Stimulated activated CD4-positive, alpha-beta T cell treated with anti-CD3 and anti-CD28 coated beads, Interleukin-15, amount 100 ng/mL, for 24 hours (primary cell): ENCODE measurements at regions not wholly inside any gene's neighbourhood (a gene's known extent, or its start where the extent isn't known, plus 50 kb on each side); places are given as distances from the start of the nearest gene placed in this dataset.
"Not testable (repeated sequence)": the region's sequence is repeated elsewhere in the genome, so short reads cannot be mapped to it uniquely, and the experiment has no call there.

ENCODE experiments used
- DNase-seq: peaks from one replicate; pipeline ENCODE4 v3.0.0-alpha.2; 2020

DNA sequence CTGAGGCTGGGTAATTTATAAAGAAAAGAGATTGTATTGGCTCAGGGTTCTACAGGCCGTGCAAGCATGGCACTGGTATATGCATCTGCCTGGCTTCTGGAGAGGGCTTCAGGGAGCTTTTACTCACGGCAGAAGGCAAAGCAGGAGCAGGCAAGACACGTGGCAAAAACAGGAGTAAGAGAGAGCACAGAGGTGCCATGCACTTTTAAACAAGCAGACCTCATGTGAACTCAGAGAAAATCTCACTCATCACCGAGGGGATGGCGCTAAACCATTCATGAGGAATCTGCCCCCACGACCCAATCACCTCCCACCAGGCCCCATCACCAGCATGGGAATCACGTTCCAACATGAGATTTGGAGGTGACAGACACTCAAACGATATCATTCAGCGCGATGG is 400.7 kb upstream of the RUNX1 start:
- DNase-seq, result no peak

DNA sequence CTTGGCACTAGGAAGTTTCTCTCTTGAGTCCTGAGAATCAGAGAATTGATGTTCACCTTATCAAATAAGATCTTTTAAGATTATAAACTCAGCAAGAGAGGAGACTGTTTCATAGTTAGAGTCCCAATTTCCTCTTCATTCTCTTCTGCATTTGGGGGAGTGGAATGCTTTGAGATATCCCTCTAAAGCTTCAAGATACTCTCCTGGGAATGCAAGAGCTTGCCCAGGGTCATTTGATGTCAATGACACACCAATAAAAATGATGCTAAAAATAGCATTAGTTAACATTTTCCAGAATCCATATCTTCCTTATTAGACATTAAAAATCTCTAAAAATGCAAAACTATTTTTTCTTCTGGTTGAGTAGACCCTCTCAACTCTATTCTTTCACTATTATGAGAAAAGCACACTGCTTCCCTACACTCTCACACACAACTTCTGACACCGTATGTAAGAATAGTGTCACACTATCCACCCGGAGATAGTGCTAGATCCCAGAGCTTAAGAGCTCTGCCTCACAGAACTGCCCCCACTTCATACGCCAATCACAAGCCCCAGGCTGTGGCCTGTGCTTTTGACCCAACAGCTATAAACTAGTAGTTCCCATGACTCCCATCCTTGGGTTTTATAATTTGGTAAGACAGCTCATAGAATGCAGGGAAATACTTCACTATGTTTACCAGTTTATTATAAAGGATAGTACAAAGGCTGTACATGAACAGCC is 399.9 kb upstream of the RUNX1 start:
- no peak for DNase-seq

- DNase-seq, result no peak
These were observed 395.3 kb upstream of the RUNX1 start for GRCh38 chr21:35444391-35444790.

GRCh38 chr21:35441868-35442582 is 392.9 kb upstream of the RUNX1 start:
- DNase-seq, result no peak

GRCh38 chr21:35438643-35439404 is 389.7 kb upstream of the RUNX1 start:
- DNase-seq, result peak; percentile 35

- DNase-seq, result no peak
These were observed 388.8 kb upstream of the RUNX1 start for GRCh38 chr21:35437941-35438340.

DNA sequence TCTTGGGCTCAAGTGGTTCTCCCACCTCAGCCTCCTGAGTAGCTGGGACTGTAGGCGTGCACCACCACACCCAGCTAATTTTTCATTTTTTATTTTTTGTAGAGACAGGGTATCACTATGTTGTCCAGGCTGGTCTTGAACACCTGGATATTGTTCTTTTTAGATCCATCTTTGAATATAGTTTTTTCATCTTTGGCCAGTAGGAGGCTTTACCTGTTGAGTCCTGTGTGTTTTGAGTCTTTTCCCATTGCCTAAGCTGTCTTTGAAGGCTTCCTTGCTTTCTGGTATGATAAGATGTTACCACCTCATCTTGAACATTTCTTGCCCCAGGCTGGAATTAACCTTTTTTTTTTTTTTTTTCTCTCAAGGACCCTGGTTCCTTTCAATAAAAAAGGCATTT is 387.8 kb upstream of the RUNX1 start:
- no peak for DNase-seq

GRCh38 chr21:35432601-35433000 is 383.5 kb upstream of the RUNX1 start:
- not testable (repeated sequence) for DNase-seq

GRCh38 chr21:35430260-35430659 is 381.2 kb upstream of the RUNX1 start:
- no peak for DNase-seq

- DNase-seq, result no peak
These were observed 379.8 kb upstream of the RUNX1 start for GRCh38 chr21:35428937-35429336.

GRCh38 chr21:35428489-35428888 is 379.4 kb upstream of the RUNX1 start:
- DNase-seq, result peak; percentile 49

DNA sequence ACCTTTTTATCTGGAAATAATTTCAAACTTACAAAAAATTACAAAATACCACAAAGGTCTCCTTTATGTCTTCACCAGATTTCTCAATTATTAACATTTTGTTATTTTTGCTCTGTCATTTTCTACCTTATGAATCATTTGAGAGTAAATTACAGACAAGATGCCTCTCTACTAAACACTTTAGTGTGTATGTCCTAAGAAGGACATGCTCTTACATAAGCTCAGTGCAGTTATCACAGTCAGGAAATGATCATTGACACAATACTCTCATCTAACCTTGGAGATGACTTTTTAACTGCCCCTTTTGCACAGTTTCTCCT is 378.9 kb upstream of the RUNX1 start:
- DNase-seq, result no peak

DNA sequence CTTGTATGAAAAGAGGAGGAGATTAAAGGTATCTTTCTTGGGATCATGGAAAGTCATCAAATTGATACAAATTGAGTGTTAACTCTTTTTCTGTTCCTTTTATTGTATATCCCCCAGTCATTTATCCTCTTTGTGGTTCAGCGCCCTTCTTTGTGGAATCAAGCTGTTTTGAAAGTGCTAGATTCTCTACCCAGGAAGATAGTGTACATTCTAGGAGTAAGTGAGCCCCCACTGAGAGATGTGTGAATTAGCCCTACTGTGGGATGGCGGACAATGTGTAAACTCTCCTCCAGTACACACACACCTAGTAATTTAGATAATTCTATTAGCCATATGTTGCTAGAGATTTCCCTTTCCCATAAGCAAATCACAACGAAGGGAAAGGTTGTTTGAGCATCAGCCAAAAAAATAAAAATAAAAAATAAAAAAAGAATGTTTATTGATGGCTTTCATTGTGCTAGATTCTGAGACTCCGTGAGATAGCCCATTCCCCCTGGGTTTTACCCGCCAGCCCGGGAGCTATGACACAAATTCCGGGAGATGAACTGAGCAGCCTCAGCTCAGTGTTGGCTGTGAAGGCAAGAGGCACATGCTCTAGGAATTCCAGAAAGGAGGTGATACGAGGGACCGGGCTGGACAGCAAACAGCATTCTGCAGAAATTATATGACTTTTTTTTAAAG is 378.4 kb upstream of the RUNX1 start:
- no peak for DNase-seq

DNA sequence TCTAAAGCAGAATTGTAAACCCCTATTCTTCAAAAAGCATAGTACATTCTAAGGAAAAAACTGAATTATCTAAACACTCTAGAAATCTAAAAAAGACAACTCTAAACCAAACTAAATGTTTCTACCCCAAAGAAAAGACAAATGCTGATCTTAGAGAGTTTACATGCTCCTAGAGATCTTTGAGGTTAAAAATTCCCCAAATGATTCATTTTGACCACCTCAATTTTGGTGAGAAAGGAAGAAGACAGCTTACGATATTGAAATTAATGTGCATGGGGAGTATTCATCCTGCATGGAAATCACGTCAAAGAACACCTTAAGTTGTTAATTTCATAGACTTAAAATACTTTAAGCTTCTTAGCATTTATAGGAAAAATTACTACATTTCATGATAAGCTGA is 377.8 kb upstream of the RUNX1 start:
- DNase-seq, result no peak

- no peak for DNase-seq
These were observed 377.4 kb upstream of the RUNX1 start for GRCh38 chr21:35426469-35426868.

- no peak for DNase-seq
These were observed 375.0 kb upstream of the RUNX1 start for GRCh38 chr21:35424122-35424521.

DNA sequence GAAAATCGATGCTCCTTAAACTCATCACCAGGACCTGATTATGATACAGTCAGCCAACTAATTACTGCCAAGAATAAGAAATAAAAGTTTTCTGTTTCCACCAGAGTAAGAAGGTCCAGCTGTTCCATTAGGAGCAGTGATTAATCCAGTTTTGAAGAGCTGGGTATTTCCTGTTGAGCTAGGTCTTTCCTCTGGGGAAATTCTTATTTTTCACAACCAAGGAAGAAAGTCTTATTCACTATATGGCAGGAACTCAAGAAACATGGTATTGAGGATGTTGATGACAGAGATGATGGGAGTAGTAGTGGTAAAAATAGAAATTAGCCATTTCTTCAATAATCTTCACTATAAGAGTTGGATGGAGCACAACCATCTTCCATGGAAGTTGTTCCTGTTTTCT is 374.6 kb upstream of the RUNX1 start:
- DNase-seq, result no peak

GRCh38 chr21:35422011-35422410 is 372.9 kb upstream of the RUNX1 start:
- DNase-seq, result no peak

DNA sequence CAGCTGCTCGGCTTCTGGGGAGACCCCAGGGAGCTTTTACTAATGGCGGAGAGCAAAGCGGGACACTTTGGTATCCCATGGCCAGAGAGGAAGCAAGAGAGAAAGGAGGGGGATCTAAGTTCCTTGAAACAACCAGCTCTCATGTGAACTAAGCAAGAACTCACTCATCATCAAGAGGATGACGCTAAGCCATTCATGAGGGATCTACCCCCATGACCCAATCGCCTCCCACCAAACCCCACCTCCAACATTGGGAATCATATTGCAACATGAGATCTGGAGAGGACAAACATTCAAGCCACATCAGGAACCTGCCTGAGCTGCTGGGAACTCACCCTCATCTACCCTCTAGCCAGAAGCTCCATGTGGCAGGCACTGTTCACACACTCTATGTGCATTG is 372.1 kb upstream of the RUNX1 start:
- DNase-seq, result no peak

DNA sequence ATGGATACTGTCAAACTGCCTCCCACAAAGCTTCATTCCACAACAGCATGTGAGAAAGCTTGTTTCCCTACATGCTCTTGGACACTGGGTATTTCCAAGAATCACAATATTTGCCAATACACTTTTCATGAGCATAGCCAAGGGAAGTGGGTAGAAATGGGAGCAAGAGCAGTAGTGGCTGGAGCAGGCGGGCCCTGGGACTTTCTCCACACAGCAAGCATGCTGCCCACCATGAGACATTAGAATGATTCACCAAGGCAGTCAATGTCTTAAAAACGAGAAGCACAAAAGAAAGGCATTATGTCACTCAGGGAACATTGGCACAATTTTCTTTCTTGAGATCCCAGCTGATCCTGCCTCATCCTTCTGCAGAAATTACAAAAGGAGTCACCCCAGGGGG is 371.6 kb upstream of the RUNX1 start:
- no peak for DNase-seq

- DNase-seq, result no peak
These were observed 368.7 kb upstream of the RUNX1 start for GRCh38 chr21:35417762-35418161.

- DNase-seq, result no peak
These were observed 367.9 kb upstream of the RUNX1 start for GRCh38 chr21:35416866-35417489.

DNA sequence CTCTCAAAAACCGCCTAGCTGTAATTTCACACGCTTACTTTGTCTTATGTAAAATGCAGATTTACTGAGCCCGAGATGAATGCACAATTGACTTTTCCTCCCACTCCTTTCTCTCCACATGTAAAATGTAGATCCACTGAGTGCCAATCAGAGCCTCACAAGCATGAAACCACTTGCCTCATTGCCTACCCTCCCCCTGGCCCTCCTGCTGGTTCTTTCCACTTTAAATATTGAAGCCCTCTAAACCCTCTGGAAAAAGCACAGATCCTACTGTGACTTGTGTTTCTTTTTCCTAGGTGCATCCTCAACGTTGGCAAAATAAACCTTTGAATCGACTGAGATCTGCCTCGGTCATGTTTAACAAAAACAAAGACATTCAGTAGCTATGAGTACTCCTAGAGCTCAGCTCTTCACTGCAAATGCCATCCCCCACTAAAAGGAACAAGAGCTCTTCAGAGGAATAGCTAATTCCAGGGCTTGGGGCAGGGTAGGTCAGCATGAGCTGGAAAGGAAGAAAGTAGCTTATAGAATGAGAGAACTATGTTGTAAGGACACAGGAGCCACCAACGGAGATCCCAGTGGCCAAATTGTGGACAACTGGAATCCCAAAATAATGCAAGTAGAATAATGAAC is 365.5 kb upstream of the RUNX1 start:
- no peak for DNase-seq
